Sigmoid colon (tissue), 3 donors: ENCODE measurements at regions not wholly inside any gene's neighbourhood (a gene's known extent, or its start where the extent isn't known, plus 50 kb on each side); places are given as distances from the start of the nearest gene placed in this dataset.

Experiments used
- POLR2A ChIP-seq, 2 donors: fragments of 450-650 bp; IDR thresholded peaks; one replicate each; pipeline ENCODE4 v1.6.1; 2016; ENCODE audit warnings: antibody characterized with exemption in 2 of 2, mild to moderate bottlenecking in 2 of 2, moderate library complexity in 2 of 2
- TF ChIP-seq, protein P1 (sequence below), 4 experiments: fragments of 450-650 bp in 3 of 4; fragments of 200-600 bp in 1 of 4; IDR thresholded peaks; one replicate each; pipeline ENCODE4 v1.5.1; 2016 to 2019; ENCODE audit warnings: antibody characterized with exemption in 4 of 4, mild to moderate bottlenecking in 3 of 4, moderate library complexity in 2 of 4

DNA sequence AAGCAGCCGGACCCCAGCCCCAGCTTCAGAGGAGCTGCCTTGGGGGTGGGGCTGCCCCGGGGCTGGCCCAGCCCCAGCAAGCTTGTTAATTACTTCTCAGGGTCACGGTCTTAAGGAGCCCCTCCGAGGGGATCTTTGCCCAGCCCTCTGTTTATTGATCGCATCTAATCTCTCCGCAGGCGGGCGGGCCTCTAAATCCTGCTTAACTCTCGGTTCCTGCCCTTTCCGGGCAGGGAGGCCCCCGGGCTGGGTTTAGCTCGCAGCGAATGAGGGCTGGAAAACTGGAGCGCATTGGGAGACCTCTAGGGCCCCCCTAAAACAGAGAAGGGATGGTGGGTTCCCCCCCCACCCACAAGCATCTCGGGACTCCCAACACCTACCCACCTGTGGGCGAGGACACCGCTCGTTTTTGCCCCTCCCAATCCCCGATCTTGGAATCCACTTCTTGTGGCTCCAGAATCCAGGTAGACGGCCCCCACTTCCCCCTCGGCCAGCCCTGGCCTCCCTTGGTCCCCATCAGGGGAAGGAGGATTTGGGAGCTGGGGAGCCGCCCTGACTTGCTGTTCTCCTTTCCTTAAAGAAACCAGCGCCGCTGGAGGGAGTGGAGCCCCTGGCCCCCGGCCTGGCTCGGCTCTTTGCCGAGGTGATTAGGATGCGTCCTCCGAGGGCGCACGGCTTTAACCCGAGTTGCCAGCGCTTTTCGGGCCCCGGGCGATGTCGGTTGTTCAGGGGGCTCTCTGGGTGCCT lies 59.5 kb upstream of the ADGRL1 start:
- TF ChIP-seq POLR2A (IDR thresholded peaks at IDR 0.05) = no peak
- TF ChIP-seq, protein P1, sequence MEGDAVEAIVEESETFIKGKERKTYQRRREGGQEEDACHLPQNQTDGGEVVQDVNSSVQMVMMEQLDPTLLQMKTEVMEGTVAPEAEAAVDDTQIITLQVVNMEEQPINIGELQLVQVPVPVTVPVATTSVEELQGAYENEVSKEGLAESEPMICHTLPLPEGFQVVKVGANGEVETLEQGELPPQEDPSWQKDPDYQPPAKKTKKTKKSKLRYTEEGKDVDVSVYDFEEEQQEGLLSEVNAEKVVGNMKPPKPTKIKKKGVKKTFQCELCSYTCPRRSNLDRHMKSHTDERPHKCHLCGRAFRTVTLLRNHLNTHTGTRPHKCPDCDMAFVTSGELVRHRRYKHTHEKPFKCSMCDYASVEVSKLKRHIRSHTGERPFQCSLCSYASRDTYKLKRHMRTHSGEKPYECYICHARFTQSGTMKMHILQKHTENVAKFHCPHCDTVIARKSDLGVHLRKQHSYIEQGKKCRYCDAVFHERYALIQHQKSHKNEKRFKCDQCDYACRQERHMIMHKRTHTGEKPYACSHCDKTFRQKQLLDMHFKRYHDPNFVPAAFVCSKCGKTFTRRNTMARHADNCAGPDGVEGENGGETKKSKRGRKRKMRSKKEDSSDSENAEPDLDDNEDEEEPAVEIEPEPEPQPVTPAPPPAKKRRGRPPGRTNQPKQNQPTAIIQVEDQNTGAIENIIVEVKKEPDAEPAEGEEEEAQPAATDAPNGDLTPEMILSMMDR (IDR thresholded peaks at IDR 0.05) = no peak
